GM19372 (cell line): ENCODE measurements at regions not wholly inside any gene's neighbourhood (a gene's known extent, or its start where the extent isn't known, plus 50 kb on each side); places are given as distances from the start of the nearest gene placed in this dataset.

Source experiments
- ATAC-seq: cut with Tn5 transposase; IDR thresholded peaks from one replicate; pipeline ENCODE4 v1.9.1; 2021; ENCODE audit warnings: mild to moderate bottlenecking, low read depth, moderate library complexity; ENCODE audit not compliant: unreplicated experiment

- no peak for ATAC-seq
These were observed 105.0 kb upstream of the JUN start for GRCh38 chr1:58888833-58889232.

DNA sequence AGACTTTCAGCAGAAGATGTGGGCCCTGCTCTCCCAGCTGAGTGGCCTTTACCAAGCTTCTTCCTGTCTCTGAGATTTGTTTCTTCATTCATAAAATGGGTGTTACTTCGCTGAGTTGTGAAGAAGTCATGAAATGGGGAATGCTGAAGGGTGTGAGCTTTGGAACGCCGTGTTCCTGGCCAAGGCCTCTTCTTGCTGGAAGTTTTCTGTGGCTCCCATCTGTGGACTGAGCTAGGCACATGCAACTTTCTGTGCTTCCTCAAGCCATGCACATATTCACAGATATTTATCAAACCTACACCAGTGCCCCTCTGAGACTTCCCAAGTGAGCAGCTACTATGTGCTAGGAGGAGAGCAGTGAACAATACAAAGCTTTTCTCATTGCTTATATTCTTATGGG lies 106.3 kb upstream of the JUN start:
- no peak for ATAC-seq

GRCh38 chr1:58890609-58891008 lies 106.8 kb upstream of the JUN start:
- ATAC-seq, result no peak

DNA sequence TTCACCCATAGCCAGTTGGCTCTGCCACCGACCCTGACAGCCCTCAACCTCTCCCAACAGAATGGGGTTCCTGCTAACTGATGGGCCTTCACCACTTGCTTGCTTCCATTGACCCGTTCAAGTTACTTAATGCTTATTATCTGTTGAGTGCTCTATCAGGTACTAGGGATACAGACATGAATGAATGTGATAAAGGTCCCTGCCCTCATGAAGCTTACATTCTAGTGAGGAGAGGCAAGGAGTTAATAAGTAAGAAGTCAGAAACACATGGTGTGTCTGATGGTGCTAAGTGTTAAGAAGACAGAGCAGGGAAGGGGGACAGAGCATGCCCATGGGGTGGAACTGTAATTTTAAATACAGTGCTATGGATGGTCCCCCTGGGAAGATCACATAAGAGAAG lies 107.5 kb upstream of the JUN start:
- no peak for ATAC-seq

GRCh38 chr1:58893257-58893869 lies 109.5 kb upstream of the JUN start:
- no peak for ATAC-seq

DNA sequence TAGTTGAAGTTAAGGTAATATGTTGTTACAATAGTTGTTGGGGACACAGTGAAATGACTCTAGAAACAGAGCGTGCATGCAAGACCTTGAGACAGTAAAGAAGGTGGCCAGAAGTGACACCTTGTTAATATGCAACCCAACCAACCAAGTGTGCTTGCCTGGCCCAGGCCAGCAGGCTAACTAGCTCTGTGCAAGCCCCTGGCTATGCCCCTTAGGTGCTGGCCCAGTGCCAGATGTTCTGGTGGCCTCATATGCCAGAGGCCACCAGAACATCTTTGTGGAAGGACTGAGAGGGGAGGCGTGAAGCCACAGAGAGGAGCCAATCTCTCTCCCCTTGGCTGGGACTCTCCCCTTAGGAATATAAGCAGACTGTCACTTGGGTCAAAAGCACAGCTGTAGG lies 111.2 kb upstream of the JUN start:
- no peak for ATAC-seq

DNA sequence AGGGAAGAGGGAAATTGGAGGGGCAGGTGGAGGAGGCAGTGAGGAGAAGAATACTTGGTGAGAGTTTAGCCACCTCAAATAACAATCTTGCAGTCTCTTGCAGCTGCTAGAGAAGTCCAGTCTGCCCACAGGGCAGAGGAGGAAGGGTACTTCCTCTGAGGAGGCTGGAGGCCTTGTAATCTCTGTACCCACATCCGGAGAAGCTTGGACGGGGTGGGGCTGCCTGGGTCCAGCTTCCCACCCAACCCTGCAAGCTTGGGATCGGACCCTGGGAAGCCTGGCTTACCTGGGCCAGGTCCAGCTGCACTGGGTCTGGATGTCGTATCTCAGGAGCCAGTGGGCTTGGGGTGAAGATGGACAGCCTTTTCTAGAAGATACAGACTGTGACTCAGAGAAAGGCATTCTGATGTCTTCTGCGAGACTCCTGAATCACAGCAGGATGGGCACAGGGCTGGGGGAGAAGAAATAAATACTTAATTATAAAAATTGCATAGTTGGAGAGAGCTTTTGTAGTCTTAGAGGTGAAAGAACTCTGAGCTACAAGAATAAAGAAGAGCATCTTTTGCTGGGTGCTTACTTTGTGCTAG lies 111.8 kb upstream of the JUN start:
- no peak for ATAC-seq

DNA sequence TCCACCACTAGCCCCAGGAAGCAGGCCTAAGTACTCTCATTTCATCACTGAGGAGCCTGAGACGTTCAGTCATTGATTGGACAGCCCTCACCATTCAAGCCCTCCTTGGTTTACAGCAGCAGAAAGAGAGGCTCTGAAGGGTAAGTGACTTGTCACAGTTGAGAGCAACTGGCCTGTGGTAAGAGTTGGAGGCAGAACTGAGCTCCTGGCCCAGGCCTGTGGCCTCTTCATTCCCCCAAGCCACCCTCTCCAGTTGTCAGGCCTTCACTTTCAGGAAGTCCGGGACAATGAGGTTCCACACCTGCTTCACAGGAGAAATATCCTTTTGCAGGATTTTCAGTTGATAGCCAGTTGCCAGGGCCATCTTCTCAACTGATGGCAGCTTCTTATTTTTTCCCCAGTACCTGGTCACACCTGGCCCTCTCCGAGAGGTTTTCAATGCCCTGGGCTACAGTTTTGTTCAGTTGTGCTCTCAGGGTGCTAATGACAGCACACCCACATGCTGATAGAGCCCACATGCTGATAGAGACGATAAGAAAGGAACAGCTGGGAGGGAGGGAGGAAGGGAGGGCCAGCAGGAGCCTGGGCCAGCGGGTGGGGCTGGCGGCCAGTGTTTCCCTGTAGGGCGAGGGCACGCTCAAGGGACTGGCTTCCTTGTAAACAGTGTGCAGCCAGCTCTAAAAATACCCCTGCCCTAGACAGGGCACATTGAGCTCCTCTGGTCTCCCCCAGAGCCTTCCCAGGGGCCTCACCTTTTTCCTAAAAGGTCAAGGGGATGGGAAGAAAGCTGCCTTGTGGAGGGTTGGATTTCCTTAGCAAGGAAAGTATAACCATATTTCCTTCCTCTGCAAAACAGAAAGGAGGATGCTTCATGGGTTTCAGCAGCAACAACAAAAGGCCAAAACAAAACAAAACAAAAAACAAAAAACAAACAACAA lies 112.7 kb upstream of the JUN start:
- ATAC-seq, result no peak

DNA sequence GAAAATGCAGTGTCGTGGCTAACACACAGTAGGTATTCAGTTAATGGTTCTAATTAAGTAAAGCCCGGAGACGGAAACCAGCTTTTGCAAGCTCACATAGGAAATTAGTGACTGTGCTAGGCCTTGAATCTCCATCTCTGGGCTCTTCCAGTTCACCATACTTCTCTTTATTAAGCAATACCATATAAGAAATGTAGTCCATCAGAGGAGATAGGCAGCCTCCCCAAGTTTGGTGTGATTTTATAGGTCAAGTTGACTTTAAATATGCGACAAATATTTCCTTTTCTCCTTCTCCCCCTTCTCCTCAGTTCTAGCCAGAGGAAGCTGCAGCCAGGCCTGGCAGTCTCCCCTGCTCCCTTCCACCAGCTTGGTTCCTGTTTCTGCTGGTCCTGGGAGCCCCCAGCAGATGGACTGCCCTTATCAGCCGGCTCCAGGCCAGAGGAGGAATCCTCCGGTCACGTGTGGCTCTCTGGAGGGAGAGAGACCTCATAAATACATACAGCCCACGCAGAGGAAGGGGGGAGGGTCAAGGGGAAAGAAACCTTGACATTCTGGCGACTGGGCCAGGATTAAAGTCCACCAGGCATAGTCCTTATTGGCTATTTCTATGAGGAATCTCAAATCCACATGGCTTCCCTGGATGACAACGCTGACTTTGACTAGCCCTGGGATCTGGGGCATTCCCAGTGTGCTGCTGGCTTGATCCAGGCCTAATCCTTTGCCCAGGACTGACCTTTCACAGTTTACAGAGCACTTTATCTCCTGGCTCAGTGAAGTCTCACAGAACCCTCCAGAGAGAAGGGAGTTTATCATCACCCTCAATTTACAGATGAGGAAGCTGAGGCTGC lies 115.1 kb upstream of the JUN start:
- ATAC-seq, result no peak

DNA sequence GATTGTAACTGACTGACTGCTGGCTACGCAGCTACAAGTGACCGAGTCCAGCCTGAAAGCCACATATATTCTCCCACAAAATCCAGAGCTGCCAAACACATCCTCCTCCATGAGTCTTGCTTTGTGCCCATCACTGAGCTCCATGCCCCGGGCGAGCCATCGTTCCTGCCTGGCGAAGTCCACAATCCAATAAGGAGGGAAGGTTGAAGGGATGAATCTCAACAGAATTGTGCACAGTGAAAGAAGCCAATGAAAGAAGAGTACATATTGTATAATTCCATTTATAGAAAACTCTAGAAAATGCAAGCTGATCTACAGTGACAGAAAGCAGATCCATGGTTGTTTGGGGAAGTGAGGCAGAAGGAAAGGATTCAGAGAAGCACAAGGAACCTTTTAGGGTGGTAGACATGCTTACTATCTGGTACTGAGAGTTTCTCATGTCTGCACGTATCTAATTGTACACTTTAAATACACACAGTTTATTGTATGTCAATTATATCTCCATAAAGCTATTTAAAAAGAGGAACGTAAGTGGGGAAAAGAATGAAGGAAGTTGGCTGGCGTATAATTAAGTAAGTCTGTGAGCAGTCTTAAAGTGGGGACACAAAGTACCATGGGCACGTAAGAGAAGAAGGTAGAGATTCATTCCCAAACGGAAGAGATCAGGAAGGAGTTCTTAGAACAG lies 115.9 kb upstream of the JUN start:
- ATAC-seq, result no peak

DNA sequence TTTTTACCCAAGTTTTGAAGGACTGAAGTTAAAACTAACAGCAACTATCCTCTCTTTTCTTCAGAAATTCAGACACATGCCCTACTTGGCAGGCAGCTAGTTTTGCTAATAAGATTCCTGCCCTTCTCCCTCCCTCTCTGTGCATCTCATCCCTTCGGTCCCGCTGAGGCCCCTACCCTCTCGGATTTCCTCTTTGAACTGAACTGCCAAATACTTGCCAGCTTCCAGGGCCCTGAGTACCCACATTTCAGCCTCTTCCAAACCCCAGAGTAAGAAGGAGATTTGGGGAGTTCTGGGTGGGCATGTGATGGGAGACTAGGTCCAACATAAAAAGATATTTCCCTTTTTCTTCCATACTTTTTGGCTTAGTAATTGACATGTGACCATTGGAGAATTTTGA lies 116.5 kb upstream of the JUN start:
- no peak for ATAC-seq

GRCh38 chr1:58901008-58901407 lies 117.2 kb upstream of the JUN start:
- ATAC-seq, result no peak

GRCh38 chr1:58902830-58903513 lies 119.1 kb upstream of the JUN start:
- ATAC-seq, result no peak

DNA sequence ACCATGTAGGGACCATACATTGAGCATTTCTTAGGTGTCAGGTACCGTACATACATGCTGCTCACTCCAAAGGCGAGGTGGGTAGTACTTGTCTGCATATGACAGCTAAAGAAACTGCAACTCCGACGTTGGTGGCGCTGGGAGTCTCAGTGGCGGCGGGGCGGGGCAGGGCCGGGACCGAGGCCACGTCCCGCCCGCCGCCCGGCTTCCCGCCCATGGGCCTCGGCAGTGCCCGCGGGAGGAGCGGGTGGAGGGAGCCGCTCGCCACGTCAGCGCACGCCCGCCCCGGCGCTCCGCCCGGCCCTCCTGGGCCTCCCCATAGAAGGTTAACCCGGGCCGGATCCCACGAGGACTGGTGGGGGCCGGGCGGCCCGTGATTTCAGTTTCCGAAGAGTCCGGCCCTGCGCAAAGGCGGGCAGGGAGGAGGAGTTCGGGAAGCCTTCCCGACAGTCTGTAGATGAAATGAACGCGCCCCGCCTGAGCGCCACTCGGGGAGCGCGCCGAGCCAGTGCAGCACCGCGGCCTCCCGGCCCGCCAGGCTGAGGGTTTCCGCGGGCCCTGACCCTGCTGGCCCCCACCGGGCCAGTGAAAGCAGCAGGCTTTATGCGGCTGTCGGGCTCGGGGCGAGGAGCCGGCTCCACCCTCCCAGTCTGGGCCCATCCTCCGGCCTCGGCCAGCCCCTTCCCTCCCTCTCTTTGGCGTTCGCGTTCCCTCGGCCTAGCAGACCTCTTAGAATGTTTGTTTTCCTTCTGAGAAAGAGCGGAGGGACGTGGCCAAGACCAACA lies 119.9 kb upstream of the JUN start:
- peak; percentile 80 for ATAC-seq

DNA sequence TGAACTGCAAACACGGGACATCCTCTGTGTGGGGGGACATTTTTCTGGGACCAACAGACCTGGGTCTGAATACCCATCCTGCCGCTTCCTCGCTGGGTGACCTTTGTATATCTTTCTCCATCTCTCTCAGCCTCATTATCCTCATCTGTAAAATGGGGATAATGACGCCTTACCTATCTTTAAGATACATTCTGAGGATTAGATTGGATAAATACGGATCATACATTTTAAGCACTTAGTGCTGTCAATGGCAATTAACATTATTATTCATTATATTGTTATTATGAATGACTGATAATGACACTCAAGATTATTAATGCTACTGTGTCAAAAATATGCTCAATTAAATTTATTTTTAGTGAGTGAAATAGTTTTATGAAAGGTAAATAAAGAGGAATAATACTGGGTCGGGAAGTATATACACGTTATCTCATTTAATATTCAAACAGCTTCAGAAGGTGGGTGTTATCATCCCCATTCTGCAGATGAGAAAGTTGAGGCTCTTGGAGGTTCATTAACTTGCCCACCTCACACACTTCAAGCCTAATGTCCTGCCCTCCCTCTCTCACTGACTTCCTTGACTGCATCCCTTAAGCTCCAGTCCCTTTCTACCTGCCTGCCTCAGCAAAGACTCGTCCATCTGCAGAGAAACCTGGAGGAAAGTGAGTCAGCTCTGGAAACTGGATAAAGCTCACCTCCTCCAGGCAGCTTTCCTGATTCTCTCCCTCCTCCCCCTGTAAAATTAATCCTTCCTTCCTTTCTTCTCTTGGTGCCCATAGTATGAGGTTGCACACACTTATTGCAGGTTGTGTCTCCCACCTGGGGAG lies 120.7 kb upstream of the JUN start:
- no peak for ATAC-seq

GRCh38 chr1:58905126-58905490 lies 121.3 kb upstream of the JUN start:
- ATAC-seq, result no peak

DNA sequence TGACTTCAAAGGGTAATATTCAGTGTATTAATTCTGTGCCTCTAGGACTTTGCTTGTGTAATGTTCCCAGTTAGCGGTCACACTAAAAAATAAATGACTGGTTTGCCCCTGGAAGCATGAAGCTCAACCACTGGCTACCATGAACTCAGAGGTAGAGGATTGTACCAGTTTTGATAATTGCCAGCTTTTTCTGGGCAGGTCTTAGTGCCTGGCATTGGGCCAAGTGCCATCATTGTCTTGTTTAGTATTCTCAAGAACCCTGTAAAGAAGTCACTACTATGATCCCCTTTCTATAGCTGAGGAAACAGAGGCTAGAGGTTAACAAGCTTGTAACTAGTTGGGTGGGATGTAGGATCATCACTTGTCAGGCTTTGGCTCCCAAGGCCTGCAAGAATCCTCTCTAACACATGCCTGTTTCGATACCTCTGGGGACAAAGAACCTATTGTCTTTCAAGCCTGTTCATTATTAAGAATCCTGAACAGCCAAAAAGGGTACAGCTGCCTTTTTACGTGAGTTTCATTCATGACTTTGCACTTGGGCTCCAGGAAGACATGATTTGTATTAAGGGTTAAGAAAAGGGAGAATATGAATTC lies 121.9 kb upstream of the JUN start:
- ATAC-seq, result no peak

DNA sequence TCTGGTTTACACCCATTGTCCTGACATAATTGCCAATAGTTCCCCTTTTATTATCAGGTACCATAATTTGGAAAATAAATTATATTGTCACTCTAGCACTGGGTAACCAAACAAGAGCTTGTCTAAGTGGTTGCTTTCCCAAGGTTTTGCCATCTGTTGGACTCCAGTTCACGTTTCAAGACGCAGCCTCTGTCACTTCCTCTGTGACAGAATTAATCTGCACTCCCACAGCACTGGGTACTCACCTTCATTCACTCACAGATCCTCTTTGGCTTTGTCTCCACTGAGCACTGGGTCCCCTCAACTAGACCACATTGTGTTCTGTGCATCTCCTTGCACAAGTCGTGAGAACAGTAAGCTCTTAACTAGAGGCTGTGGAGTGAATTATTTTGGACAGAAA lies 123.6 kb upstream of the JUN start:
- no peak for ATAC-seq
